Activated naive CD4-positive, alpha-beta T cell treated with anti-CD3 and anti-CD28 coated beads, Interleukin-2, amount 50 U/mL, for 16 hours (primary cell): ENCODE measurements at regions not wholly inside any gene's neighbourhood (a gene's known extent, or its start where the extent isn't known, plus 50 kb on each side); places are given as distances from the start of the nearest gene placed in this dataset.
A peak's percentile ranks its signal among the peaks of the same experiment; 100 is the strongest.

Source experiments
- DNase-seq: peaks from one replicate; pipeline ENCODE4 v3.0.0-alpha.2; 2020

DNA sequence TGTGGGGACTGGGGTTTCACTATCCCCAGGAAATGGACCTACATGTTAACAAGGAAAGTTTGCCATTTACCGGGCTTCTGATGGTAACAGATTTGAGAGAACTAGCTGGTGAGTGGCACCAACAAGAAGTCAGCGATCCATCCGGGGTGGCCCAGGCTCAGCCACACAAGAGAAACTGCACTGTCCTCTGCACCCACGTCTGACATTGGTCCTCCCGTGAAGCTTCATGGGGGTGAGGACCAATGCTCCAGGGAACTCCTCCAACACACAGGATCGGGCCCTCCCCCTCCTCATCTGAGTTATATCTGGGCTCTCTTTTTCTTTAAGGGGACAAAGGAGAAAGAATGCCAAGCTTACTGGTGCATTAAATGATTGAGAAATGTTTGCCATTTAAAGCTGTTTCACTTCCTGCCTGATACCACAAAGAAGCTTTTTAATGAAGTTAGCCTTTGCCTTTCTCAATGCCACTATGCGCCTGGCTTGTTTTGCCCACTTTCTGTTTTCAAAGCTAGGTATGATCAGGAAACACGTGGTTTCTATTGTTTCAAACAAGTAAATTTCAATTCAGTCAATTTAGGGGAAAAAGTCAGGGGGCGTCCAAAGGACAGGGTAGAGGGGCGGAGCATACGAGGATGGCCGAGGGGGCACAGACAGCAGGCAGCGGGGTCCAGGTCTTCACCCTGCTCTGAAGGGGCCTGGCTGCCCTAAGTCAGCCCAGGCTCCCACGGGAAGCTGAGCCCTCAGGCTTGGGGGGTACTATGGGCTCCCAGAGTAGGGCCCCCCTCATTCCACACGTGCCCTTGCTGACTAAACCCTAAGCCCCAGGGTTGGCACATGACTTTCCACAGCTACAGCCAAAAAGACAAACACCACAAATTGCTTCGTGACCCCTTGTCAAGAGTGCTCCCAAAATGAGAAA is 204.0 kb upstream of the ID2 start:
- no peak for DNase-seq

DNA sequence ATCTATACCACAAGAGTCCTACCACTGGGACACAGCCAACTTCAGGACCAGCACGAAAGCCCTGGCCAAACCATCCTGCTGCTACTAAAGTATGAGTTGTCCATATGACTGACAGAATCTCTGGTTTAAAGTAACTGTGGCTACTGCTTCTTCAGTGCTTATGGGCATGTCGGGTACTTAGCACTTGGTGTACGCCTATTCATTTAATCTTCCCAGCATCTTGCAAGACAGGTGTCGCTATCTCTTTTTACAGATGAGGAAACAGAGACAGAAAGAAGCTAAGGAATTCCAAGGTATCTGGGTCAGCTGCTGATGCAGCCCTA is 203.4 kb upstream of the ID2 start:
- DNase-seq = no peak

DNA sequence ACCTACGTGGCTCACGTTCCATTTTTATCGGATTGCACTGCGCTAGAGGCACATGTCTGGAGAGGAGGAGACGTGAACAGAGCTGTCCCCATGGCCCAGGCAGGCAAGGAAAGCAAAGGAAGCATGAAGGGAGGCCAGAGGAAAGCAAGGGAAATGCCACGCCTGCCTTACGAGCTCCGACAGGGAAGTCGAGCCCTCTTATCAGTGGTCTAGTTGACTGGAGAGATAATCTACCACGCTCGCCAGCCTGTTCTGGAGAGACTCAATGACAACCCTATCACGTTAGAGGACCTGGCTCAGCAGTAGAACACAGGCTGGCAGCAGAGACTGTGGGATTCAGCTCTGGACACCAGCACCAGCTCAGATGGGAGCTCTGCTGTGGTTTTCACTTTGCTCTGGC is 202.6 kb upstream of the ID2 start:
- DNase-seq = no peak

DNA sequence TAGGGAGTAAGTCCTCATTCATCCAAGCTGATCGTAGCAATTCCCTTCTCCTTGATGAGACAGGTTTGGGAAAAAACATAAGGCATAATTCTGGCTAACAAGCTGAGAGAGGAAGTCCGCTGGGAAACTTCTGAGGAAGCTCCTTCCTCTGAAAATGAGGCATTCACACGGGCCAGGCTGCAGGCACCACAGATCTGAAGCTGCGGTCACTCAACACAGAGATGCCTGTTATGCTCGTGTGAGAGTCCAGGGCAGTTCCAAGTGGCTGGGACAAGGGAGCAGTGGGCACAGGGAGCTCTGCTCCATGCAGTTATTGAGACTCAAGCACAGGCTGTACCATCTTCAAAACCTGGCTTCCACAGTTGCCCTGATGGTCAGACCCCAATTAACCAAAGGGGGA is 200.9 kb upstream of the ID2 start:
- DNase-seq = no peak

DNA sequence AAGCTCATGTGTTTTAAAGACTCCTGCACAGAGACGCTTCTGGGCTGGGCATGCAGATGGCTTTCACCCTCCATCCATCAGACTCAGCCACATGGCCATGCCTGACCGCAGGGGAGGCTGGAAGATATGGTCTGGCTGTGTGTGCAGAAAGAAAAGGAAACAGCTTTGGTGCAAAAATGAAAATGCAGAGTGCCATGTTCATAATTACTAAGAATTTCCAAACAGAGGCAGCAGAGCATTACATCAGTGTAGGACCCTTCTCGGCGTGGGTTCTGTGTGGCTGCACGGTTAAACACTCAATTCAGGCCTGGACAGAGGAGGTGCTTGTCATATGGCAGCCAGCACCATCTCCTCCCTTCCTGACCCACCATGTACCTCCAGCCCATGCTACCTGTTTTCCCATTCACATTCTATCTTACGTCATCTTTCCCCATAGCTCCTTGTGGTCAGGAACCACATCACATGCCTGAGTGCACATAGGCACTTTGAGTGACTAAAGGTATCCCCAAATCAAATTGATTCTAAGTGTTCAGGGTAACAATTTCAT is 200.3 kb upstream of the ID2 start:
- DNase-seq = no peak

DNA sequence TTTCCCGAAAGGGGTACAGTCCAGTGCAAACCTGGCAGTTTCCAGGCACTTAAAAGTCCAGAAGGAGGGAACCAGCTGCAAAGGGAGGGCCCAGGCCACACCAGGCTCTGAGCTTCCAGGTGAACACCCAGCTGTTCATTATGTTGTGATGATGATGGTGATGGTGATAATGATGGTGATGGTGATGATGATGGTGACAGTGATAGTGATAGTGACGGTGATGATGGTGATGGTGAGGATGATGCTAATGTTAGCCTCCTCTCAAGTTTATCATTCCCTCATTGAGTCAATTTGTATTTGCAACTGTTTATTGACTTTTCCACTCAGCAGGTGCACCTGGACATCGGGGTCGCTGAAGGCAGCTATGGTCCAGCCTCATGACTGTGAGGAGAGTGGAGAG is 199.4 kb upstream of the ID2 start:
- no peak for DNase-seq

DNA sequence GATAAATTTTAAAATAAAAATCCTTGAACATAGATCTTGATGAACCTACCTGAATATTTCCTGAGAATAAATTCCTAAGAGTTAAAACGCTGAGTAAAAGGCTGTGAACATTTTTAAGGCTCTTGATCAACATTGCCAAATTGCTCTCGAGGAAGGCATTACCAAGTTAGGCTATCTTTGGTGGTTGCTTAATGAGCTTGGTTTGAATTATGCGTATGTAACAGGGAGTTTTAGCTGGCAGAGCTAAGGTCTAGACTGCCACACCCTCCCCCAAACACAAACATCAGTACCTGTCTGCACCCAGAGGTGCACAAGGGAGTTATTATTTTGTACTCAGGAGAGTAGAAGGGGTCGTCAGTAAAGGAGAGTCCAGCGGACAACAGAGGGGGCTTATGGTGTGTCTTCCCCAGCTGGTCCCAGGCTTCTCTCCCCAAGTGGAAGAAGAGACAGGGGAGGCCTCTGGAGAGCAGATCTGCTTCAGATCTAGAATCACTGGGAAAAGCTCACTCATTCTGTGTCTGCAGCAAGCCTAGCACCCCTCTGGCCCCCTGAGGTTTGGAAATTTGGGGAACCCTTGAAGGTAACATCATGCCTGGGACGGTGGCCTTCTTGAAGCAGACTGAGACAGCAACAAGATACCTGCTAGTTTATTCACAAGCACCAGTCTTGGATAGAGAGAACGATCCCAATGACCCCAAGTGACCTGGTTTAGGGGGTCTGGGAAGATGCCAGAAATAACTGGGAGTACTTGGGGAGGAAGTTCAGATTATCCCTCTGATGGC is 197.2 kb upstream of the ID2 start:
- no peak for DNase-seq

DNA sequence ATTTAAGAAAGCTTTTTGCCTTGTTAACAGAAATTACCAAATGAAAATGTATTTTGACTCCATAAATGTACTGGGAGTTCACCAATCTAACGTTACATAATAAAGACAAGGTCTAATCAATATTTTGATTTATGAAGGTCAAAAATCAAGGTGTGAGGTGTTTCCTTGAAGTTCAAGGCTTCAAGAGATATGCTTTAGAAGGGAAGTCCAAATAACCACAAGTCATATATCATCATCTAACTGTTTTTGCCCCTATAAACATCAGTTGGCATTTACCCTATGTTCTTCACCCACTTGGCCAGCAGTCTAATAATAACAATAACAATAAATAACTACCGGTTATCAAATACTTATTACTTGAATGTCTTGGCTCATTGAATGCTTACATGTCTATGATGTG is 196.1 kb upstream of the ID2 start:
- DNase-seq = no peak

DNA sequence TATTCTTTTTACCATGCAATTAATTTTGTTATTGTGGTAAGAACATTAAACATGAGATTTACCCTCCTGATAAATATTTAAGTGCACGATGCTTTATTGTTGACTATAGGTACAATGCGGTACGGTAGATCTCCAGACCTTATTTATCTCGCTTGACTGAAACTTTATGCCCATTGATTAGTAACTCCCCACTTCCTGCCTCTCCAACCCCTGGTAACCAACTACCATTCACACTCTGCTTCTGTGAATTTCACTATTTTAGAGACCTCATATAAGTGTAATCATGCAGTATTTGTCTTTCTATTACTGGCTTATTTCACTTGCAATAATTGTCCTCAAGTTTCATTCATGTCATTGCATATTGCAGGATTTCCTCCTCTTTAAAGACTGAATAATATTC is 195.7 kb upstream of the ID2 start:
- no peak for DNase-seq

DNA sequence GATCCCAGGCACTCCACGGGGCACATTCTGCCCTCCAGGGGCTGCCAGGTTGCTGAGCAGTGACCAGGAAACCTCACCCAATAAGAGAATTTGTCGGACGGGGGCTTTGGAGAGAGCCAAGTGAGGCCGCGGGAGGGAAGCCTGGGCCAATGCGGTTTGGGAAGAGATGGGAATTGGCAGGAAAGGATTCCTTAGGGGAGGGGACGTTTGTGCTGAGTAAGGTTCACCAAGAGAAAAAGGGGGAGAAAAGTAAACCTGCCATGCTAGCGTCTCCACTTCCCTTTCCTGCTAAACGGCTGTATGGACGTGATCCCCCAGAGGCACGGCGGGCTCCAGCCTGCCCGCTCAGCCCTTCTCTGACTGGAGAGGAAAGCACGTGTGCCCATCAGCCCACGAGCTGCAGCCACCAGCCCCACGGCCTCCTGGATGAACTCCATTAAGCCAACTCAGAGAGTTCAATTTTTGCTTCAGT is 194.4 kb upstream of the ID2 start:
- DNase-seq = no peak

DNA sequence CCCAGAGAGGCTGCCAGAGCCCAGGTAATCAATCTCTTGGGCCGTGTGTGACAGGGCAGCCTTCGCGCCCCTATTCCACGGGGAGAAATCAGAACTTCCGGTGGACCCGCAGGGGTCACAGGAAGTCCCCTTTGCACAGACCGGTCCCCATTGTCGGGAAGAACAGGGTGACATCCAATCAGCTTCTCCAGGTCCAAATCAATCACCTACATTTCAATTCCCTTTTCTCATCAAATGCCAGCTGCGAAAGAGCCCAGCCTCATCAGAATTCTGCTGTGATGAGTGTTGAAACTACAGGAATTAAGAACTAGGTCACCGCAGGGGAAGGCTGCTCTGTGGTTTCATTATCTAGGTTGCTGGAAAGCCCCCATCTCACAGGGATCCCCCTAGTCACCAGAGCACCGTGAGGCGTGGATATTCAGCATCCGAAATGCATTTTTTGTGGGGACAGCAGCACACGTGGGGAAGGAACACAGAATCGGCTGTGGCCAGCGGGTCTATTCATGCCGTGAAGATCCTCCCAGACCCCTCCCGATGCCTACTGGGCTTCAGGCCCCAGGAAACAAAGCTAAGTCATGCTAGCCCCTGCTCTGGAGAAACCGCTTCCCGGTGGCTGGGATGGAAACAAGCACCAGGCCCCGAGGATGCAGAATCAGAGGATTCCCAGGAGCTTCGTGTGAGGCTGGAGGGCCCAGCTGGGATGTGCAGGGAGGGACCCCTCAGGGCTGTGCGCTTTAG is 193.7 kb upstream of the ID2 start:
- peak; percentile 42 for DNase-seq

DNA sequence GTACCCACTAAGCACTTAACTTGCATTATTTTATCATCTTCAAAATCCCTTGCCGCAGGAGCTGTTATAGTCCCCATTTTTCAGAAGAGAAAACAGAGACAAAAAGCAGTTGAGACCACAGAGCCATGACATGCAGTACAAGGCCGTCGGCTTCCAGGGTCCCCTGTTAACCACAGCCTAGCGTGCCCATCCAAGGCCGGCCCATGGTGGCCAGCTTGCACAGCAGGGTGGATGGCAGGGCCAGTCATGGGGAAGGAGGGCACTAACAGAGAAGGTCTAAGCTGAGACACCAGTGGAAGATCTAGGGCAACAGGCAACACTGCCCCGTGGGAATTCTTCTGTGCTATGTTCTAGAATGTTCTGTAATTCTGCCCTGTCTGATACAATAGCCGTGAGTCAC is 192.6 kb upstream of the ID2 start:
- DNase-seq = no peak

DNA sequence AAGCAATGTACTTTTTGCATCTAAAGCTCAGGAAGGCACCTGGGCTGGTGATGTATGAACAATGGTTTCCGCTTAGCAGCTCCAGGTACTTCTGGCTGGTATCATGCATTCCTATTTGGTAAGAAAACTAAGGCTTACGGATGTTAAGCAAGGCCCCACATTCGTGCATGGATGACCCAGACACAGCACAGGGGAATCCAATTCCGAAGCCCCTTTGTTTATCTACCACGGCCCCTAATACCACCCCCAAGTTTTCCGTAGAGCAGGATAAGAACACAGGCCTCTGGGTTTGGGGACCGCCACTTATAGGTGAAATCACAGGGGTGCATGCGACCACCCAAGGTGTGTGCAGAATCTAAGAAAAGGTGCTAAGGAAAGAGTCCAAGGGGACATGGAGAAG is 192.1 kb upstream of the ID2 start:
- DNase-seq = no peak

DNA sequence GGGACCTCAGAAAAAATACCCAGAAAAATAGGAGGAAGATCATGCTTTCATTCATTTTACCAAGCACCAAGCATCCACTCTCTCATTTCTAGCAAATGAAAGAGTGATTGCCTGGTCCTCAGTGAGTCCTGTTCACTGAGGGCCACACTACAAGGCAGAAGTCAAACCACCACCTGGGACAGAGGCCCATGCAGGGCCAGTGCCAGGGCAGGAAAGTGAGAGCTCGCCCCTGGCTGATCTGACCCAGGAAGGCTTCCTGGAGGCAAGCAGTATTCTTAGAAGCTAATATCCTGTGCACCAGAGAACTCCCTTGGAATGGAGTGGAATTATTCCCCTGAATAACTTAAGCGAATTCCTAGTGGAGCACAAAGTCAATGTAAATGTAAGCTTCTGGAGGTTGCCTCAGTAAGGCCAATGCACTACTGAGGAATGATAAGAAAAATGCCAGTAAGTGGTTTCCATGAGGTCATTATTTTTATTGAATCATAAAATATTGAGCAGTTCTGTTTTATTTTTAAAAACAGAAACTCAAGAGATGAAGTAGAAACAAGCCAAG is 191.6 kb upstream of the ID2 start:
- DNase-seq = no peak

DNA sequence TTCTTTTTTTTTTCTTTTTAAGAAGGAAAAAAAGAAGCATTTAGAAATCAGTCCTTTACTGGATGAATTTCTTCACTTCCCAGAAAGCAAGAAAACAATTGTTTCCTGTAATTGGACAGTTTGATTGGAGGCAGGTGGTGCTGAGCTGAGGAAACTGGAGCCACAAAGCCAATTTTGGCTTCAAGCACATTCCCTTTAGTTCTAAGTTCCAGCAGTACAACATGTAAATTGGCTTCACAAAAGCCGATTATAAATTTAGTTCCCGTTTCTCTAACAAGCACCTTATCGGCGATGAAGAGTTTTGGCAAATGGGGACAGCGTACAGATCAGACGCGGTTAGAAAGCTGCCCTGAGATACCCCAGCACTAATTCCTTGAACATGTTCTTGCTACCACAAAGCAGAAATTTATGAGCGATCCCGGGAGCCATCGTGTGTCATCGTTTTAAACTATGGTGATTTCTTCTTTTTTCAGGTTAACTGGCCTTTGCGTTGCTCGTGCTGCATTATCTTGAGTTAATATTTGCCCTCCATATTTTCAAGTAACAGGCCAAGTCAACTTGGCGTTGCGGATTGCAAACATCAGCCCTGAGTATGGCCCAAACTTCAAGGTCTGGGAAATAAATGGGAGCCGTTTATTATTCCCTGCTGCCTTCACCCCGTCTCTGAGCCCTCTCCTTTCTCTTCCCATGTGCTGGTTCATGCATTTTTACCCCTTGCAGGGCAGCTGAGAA is 190.4 kb upstream of the ID2 start:
- no peak for DNase-seq

DNA sequence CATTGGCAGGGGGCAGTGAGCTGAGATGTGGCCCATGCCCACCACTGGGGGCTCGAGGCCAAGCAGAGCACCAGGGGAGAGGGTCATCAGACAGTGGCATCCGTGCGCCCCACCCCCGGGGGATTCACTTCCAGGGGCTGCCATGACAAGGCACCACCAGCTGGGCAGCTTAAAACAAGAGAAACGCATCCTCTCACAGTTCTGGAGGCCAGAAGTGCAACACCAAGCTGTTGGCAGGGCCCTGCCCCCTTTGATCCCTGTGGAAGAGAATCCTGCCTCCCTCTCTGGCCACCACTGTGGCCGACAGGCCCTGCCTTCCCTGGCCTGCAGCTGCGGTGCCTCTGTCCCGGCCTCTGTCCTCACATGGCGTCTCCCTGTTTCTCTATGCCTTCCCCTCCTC is 187.7 kb upstream of the ID2 start:
- DNase-seq = no peak

DNA sequence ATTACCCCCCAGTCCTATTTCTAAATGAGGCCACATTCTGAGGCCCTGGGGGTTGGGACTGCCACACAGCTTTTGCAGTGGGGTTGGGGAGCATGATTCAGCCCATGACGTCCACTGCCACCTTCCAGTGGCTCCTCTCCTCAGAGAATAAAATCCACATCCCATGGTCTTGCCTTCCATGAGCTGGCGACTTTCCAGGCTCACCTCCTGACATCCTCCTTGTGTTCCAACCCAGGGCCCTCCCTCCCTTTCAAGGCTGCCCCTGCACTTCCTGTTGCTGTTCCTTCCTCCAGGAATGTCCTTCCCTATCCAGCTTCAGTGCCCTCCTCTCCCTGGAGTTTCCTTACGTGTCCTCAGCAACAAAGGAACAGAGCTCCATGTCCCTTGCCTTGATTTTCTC is 187.3 kb upstream of the ID2 start:
- no peak for DNase-seq

DNA sequence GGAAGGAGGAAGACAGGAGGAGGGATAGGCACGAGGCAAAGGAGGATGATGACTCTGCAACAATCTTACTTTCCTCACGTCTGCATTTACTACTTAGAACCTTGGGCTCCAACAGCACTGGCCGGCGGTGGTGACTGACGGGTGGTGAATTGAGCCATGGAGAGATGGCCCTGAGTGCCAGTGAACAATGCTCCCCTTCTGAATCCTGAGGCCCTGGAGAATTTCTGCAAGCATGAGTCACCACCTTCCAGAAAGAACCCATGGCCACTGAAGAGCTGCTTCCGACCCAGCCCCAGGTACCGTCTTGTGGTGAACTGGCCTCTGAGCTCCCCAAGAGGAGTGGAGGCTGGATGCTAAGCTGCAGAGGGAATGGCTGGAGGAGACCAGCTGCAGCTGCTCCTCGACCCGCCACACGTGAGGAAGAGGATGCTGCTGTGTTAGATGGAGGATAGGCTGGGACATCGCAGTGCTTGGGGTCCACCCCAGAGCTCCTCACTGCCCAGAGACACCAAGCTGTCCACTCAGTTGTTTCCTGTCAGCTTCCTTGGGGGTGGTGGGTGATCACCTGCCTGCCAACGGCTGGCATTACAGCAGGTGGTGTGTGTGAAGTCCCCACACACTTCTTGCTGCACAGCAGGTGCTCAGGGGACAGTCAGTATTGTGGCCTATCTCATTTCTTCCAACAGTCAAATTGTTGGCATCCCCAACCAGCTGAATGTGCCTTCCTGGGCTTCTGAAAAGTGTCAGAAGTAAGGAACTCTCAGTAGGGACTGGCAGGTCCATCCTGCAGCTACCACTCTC is 186.5 kb upstream of the ID2 start:
- DNase-seq = no peak

DNA sequence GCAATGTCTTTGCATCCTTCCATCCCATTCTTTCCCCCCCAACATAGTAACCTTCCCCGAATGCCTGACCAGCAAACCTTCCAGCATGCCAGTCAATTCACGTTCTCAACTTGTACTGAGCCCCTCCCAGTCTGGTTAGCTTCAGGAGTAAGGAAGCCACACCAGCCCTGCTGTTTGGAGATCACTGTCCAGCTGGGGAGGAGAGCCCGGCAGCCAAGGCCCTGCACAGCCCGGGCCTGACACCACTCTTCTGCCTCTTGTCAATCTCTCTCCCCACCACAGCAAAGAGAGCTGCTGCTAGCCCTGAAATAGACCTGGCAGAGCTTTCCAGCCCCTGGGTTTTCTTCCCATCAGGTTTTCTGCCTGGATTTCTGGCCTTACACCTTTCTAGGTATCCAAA is 185.8 kb upstream of the ID2 start:
- no peak for DNase-seq

DNA sequence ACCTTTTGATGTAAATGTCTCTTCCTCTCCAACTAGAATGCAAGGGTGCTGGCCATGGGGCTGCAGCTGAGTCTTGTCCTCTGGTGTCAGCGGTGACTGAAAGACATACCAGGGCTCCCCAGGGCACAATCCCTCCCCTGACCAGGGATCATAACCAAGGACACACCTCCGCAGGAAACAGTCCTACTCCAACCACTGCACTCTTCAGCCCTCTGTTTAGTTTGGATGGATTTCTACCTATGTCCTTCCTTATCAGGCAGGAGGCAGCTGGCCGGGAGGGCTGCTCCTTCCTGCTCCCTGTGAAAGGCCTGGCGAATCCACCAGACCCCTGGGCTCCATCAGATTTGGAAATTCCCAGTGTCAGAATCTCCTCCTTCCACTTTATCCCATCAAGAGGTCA is 185.2 kb upstream of the ID2 start:
- no peak for DNase-seq

DNA sequence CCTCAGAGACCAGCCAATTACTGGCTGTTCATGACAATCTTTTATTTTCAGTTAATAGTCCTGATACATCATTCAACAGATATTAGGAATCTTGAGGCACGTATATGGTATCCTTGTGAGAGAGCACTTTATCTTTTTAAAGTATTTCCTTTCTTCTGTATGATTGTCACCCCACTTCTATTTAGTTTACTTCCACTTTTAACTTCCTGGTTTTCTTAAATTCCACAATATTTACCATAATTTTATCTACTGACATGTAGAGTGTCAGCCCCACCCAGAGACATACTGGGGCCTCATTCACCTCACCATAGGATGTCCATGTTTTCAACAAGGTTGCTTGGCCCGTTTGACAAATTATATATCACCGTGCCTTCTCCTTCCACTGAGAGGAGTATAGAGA is 182.9 kb upstream of the ID2 start:
- DNase-seq = no peak
